ENCODE measurements at regions not wholly inside any gene's neighbourhood (a gene's known extent, or its start where the extent isn't known, plus 50 kb on each side); places are given as distances from the start of the nearest gene placed in this dataset.

GRCh38 chr1:5191470-5191869, 537.1 kb downstream of the AJAP1 start:
- 58 to 75% (median 69%) methylated on average over 6 of the region's 6 CpGs for WGBS, 4 donors
- Histone ChIP-seq H3K36me3 (no peaks in the 10 kb centered on the region), H3K27ac (no peak overlapping the region), H3K9me3 (no peaks in the 10 kb centered on the region), H3K4me1 (no peaks in the 10 kb centered on the region), H3K27me3 (peaks cover 0 to 24% (median 0%) of the 10 kb centered on the region in 9 donors), H3K4me3 (no peak overlapping the region)
- no peak for DNase-seq
- ATAC-seq = no peak
- TF ChIP-seq CTCF (IDR thresholded peaks at IDR 0.05) (no peak), POLR2A (IDR thresholded peaks at IDR 0.05) (no peak)
- intact Hi-C loops (cut with DNase I) = no loop called here

GRCh38 chr1:5189384-5189783, 535.0 kb downstream of the AJAP1 start:
- Histone ChIP-seq H3K4me1 (no peaks in the 10 kb centered on the region), H3K27me3 (peaks cover 0 to 24% (median 0%) of the 10 kb centered on the region in 9 donors), H3K4me3 (no peak overlapping the region), H3K27ac (no peak overlapping the region), H3K9me3 (no peaks in the 10 kb centered on the region), H3K36me3 (no peaks in the 10 kb centered on the region)
- TF ChIP-seq POLR2A (IDR thresholded peaks at IDR 0.05) (no peak), CTCF (IDR thresholded peaks at IDR 0.05) (no peak)
- 75 to 81% (median 77%) methylated on average over 4 of the region's 4 CpGs for WGBS, 4 donors
- ATAC-seq (no peak), DNase-seq (no peak)
- intact Hi-C loops (cut with DNase I) = no loop called here

- no peaks in the 10 kb centered on the region for H3K4me1 ChIP-seq
- ATAC-seq (no peak), DNase-seq (no peak)
- H3K9me3 ChIP-seq = peaks cover 0 to 5% (median 0%) of the 10 kb centered on the region in 12 donors
- no peak overlapping the region for H3K4me3 ChIP-seq
- intact Hi-C loops (cut with DNase I) = no loop called here
- no peak for TF ChIP-seq POLR2A (IDR thresholded peaks at IDR 0.05)
- TF ChIP-seq CTCF (IDR thresholded peaks at IDR 0.05) = no peak
- WGBS, 4 donors = 83 to 85% (median 83%) methylated on average over 8 of the region's 8 CpGs
- H3K27me3 ChIP-seq = peaks cover 0 to 20% (median 2%) of the 10 kb centered on the region in 9 donors
- H3K36me3 ChIP-seq = no peaks in the 10 kb centered on the region
- H3K27ac ChIP-seq = no peak overlapping the region
These were observed 511.4 kb downstream of the AJAP1 start for GRCh38 chr1:5165762-5166161.

- DNase-seq = no peak
- ATAC-seq = no peak
- Histone ChIP-seq H3K4me1 (no peaks in the 10 kb centered on the region), H3K4me3 (no peak overlapping the region), H3K27ac (no peak overlapping the region), H3K36me3 (no peaks in the 10 kb centered on the region), H3K27me3 (peaks cover 0 to 20% (median 2%) of the 10 kb centered on the region in 9 donors), H3K9me3 (no peaks in the 10 kb centered on the region)
- TF ChIP-seq CTCF (IDR thresholded peaks at IDR 0.05) (no peak), POLR2A (IDR thresholded peaks at IDR 0.05) (no peak)
- intact Hi-C loops (cut with DNase I) = no loop called here
- WGBS, 4 donors = 51 to 63% (median 57%) methylated on average over 5 of the region's 5 CpGs
These were observed 509.7 kb downstream of the AJAP1 start for GRCh38 chr1:5164158-5164557.

Data from heart left ventricle (tissue), 16 donors.